PC-3 (cell line): ENCODE measurements at regions not wholly inside any gene's neighbourhood (a gene's known extent, or its start where the extent isn't known, plus 50 kb on each side); places are given as distances from the start of the nearest gene placed in this dataset.

ENCODE experiments used
- ATAC-seq: fragments of 200-7000 bp; cut with Tn5 transposase; 2 replicates; pipeline ENCODE4 v1.9.1; 2020; ENCODE audit warnings: mild to moderate bottlenecking, moderate library complexity
- BruUV-seq: library from RNA; stranded (reverse); fragments of 400-500 nt; replicated peaks from 2 replicates; lab custom pipeline; 2021; lab: Mats Ljungman, UMichigan
- CTCF ChIA-PET: fragments of 300-600 bp; sonication (Branson Sonifier 250); formaldehyde crosslinking; loops from one replicate; lab custom pipeline; 2022; ENCODE audit warnings: antibody characterized with exemption; lab: Charles Lee
- POLR2A ChIA-PET: fragments of 300-600 bp; sonication (Branson Sonifier 250); formaldehyde crosslinking; loops from one replicate; lab custom pipeline; 2022; ENCODE audit warnings: antibody characterized with exemption; ENCODE audit not compliant: unreplicated experiment; lab: Charles Lee
- DNase-seq: peaks from one replicate; pipeline ENCODE4 v3.0.0-alpha.2; 2015
- H2AFZ ChIP-seq: fragments of 300-600 bp; sonication (generic); 2 replicates; pipeline ENCODE4 v1.6.0; 2016; ENCODE audit warnings: antibody characterized with exemption, low read length
- H3F3A ChIP-seq: fragments of 300-600 bp; sonication (generic); one replicate; pipeline ENCODE4 v1.6.0; 2017; ENCODE audit warnings: antibody characterized with exemption, low read length, control low read depth, mild to moderate bottlenecking; ENCODE audit not compliant: unreplicated experiment
- H3K27ac ChIP-seq: fragments of 300-600 bp; sonication (generic); 2 replicates; pipeline ENCODE4 v1.5.1; 2016; ENCODE audit warnings: mild to moderate bottlenecking, low read length
- H3K27me3 ChIP-seq: fragments of 300-600 bp; sonication (generic); 2 replicates; pipeline ENCODE4 v1.6.1; 2016; ENCODE audit warnings: low read length, mixed read lengths
- H3K36me3 ChIP-seq: fragments of 300-600 bp; sonication (generic); 2 replicates; pipeline ENCODE4 v1.6.1; 2016; ENCODE audit warnings: low read depth, mixed run types, low read length, mixed read lengths
- H3K4me1 ChIP-seq: fragments of 300-600 bp; sonication (generic); 2 replicates; pipeline ENCODE4 v1.5.1; 2016; ENCODE audit warnings: low read length; ENCODE audit not compliant: insufficient read depth
- H3K4me2 ChIP-seq: fragments of 300-600 bp; sonication (generic); 2 replicates; pipeline ENCODE4 v1.6.0; 2016; ENCODE audit warnings: low read length
- H3K4me3 ChIP-seq: fragments of 300-600 bp; sonication (generic); 2 replicates; pipeline ENCODE4 v1.5.1; 2016; ENCODE audit warnings: mild to moderate bottlenecking, low read length, mixed read lengths
- H3K79me2 ChIP-seq: fragments of 300-600 bp; sonication (generic); 2 replicates; pipeline ENCODE4 v1.6.1; 2017; ENCODE audit warnings: low read length, mixed read lengths
- H3K9ac ChIP-seq: fragments of 300-600 bp; sonication (generic); 2 replicates; pipeline ENCODE4 v1.6.0; 2016; ENCODE audit warnings: mild to moderate bottlenecking, low read length
- H3K9me2 ChIP-seq: fragments of 300-600 bp; sonication (generic); replicated peaks from 2 replicates; pipeline ENCODE4 v1.6.1; 2016; ENCODE audit warnings: mixed run types, low read length, mixed read lengths
- H3K9me3 ChIP-seq: fragments of 300-600 bp; sonication (generic); 2 replicates; pipeline ENCODE4 v1.6.1; 2016; ENCODE audit warnings: low read length, mixed read lengths
- H4K20me1 ChIP-seq: fragments of 300-600 bp; sonication (generic); 2 replicates; pipeline ENCODE4 v1.6.1; 2016; ENCODE audit warnings: low read length, mixed read lengths
- EZH2 ChIP-seq: fragments of 300-600 bp; sonication (generic); IDR thresholded peaks from one replicate; pipeline ENCODE4 v1.6.1; 2017; ENCODE audit warnings: antibody characterized with exemption, mild to moderate bottlenecking, low read length; ENCODE audit not compliant: unreplicated experiment
- EZH2phosphoT487 ChIP-seq: fragments of 300-600 bp; sonication (generic); IDR thresholded peaks from 2 replicates; pipeline ENCODE4 v1.6.1; 2018; ENCODE audit warnings: mild to moderate bottlenecking, antibody characterized with exemption, low read length, borderline replicate concordance
- intact Hi-C: fragments of 100-400 bp; cut with micrococcal nuclease; formaldehyde crosslinking; loops from 2 replicates; pipeline ENCODE4 v1.9.0; 2023
- TF ChIP-seq, protein P1 (sequence below): fragments of 300-600 bp; sonication (generic); conservative IDR thresholded peaks from 2 replicates; pipeline ENCODE4 v1.5.1; 2017; ENCODE audit warnings: antibody characterized with exemption, low read depth, mild to moderate bottlenecking, low read length

- H3K36me3 ChIP-seq = no peaks in the 10 kb centered on the region
- no peak for DNase-seq
- H2AFZ ChIP-seq = no peak overlapping the region
- H3K27ac ChIP-seq = no peak overlapping the region
- peaks cover 3% of the 10 kb centered on the region for H3K4me1 ChIP-seq
- no peaks in the 10 kb centered on the region for H3K27me3 ChIP-seq
- TF ChIP-seq EZH2 (no peak), EZH2phosphoT487 (no peak)
- TF ChIP-seq, protein P1, sequence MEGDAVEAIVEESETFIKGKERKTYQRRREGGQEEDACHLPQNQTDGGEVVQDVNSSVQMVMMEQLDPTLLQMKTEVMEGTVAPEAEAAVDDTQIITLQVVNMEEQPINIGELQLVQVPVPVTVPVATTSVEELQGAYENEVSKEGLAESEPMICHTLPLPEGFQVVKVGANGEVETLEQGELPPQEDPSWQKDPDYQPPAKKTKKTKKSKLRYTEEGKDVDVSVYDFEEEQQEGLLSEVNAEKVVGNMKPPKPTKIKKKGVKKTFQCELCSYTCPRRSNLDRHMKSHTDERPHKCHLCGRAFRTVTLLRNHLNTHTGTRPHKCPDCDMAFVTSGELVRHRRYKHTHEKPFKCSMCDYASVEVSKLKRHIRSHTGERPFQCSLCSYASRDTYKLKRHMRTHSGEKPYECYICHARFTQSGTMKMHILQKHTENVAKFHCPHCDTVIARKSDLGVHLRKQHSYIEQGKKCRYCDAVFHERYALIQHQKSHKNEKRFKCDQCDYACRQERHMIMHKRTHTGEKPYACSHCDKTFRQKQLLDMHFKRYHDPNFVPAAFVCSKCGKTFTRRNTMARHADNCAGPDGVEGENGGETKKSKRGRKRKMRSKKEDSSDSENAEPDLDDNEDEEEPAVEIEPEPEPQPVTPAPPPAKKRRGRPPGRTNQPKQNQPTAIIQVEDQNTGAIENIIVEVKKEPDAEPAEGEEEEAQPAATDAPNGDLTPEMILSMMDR = no peak
- no peak for ATAC-seq
- no peaks in the 10 kb centered on the region for H3K9me2 ChIP-seq
- POLR2A ChIA-PET = no interaction called here
- no peaks in the 10 kb centered on the region for H3F3A ChIP-seq
- no peak overlapping the region for H3K9ac ChIP-seq
- intact Hi-C loops = no loop called here
- no peaks in the 10 kb centered on the region for H3K79me2 ChIP-seq
- H3K9me3 ChIP-seq = no peaks in the 10 kb centered on the region
- no TSS peak for BruUV-seq
- CTCF ChIA-PET = no interaction called here
- H3K4me3 ChIP-seq = no peak overlapping the region
- no peak overlapping the region for H3K4me2 ChIP-seq
- H4K20me1 ChIP-seq = no peaks in the 10 kb centered on the region
Observed at GRCh38 chr12:85610194-85610593, 226.0 kb downstream of the RASSF9 start.

GRCh38 chr12:85616201-85616600 is 220.0 kb downstream of the RASSF9 start:
- H4K20me1 ChIP-seq = no peaks in the 10 kb centered on the region
- no peak overlapping the region for H3K4me2 ChIP-seq
- ATAC-seq (no peak), DNase-seq (no peak)
- no peaks in the 10 kb centered on the region for H3K36me3 ChIP-seq
- no peaks in the 10 kb centered on the region for H3K9me2 ChIP-seq
- no peaks in the 10 kb centered on the region for H3K9me3 ChIP-seq
- ChIA-PET CTCF (no interaction called here), POLR2A (no interaction called here)
- H3K79me2 ChIP-seq = no peaks in the 10 kb centered on the region
- no peak overlapping the region for H3K9ac ChIP-seq
- no peaks in the 10 kb centered on the region for H3F3A ChIP-seq
- peaks cover 12% of the 10 kb centered on the region for H3K4me1 ChIP-seq
- H2AFZ ChIP-seq = no peak overlapping the region
- no peaks in the 10 kb centered on the region for H3K27me3 ChIP-seq
- H3K27ac ChIP-seq = no peak overlapping the region
- BruUV-seq = no TSS peak
- H3K4me3 ChIP-seq = no peak overlapping the region
- TF ChIP-seq EZH2 (no peak), EZH2phosphoT487 (no peak)
- TF ChIP-seq, protein P1 = no peak
- intact Hi-C loops = no loop called here

GRCh38 chr12:85617307-85618091 is 218.7 kb downstream of the RASSF9 start:
- Histone ChIP-seq H3K9me2 (no peaks in the 10 kb centered on the region), H3F3A (no peaks in the 10 kb centered on the region), H3K79me2 (no peaks in the 10 kb centered on the region), H4K20me1 (no peaks in the 10 kb centered on the region), H3K27me3 (no peaks in the 10 kb centered on the region), H3K27ac (no peak overlapping the region), H3K36me3 (no peaks in the 10 kb centered on the region), H3K4me1 (peaks cover 20% of the 10 kb centered on the region), H3K9ac (no peak overlapping the region), H2AFZ (no peak overlapping the region), H3K4me3 (no peak overlapping the region), H3K4me2 (no peak overlapping the region), H3K9me3 (no peaks in the 10 kb centered on the region)
- ATAC-seq (no peak), DNase-seq (no peak)
- BruUV-seq = no TSS peak
- ChIA-PET CTCF (no interaction called here), POLR2A (no interaction called here)
- intact Hi-C loops = no loop called here
- TF ChIP-seq EZH2 = no peak
- TF ChIP-seq, protein P1 = no peak
- no peak for TF ChIP-seq EZH2phosphoT487
